Loucy (cell line): ENCODE measurements at regions not wholly inside any gene's neighbourhood (a gene's known extent, or its start where the extent isn't known, plus 50 kb on each side); places are given as distances from the start of the nearest gene placed in this dataset.

Experiments used
- H2AFZ ChIP-seq: fragments of 200-600 bp; sonication (generic); 2 replicates; pipeline ENCODE4 v1.6.0; 2016; ENCODE audit warnings: antibody characterized with exemption, mild to moderate bottlenecking, low read length, moderate library complexity
- H3F3A ChIP-seq: fragments of 200-600 bp; 2 replicates; pipeline ENCODE4 v1.6.0; 2016; ENCODE audit warnings: antibody characterized with exemption, low read depth, mild to moderate bottlenecking
- H3K27me3 ChIP-seq: fragments of 200-600 bp; sonication (generic); 2 replicates; pipeline ENCODE4 v1.6.1; 2014; ENCODE audit warnings: low read length, mild to moderate bottlenecking; ENCODE audit not compliant: insufficient read depth, poor library complexity, severe bottlenecking
- H3K36me3 ChIP-seq: fragments of 200-600 bp; sonication (generic); 2 replicates; pipeline ENCODE4 v1.6.1; 2016; ENCODE audit warnings: low read length; ENCODE audit not compliant: insufficient read depth
- H3K4me1 ChIP-seq: fragments of 200-600 bp; sonication (generic); 2 replicates; pipeline ENCODE4 v1.5.1; 2014; ENCODE audit warnings: low read length, mild to moderate bottlenecking; ENCODE audit not compliant: insufficient read depth, poor library complexity, severe bottlenecking
- H3K4me2 ChIP-seq: fragments of 200-600 bp; sonication (generic); 2 replicates; pipeline ENCODE4 v1.6.0; 2014; ENCODE audit warnings: antibody characterized with exemption, low read length, low read depth, mild to moderate bottlenecking; ENCODE audit not compliant: poor library complexity, severe bottlenecking
- H3K4me3 ChIP-seq: fragments of 200-600 bp; sonication (generic); 2 replicates; pipeline ENCODE4 v1.5.1; 2014; ENCODE audit warnings: low read length, mild to moderate bottlenecking, mixed read lengths; ENCODE audit not compliant: poor library complexity, severe bottlenecking
- H3K79me2 ChIP-seq: fragments of 200-600 bp; sonication (generic); 2 replicates; pipeline ENCODE4 v1.6.1; 2014; ENCODE audit warnings: low read length; ENCODE audit not compliant: insufficient read depth
- H3K9ac ChIP-seq: fragments of 200-600 bp; sonication (generic); 2 replicates; pipeline ENCODE4 v1.6.0; 2014; ENCODE audit warnings: mild to moderate bottlenecking, low read depth, low read length, moderate library complexity; ENCODE audit not compliant: poor library complexity, severe bottlenecking
- H3K9me2 ChIP-seq: fragments of 200-600 bp; sonication (generic); replicated peaks from 2 replicates; pipeline ENCODE4 v1.6.1; 2016; ENCODE audit warnings: low read depth, low read length, mixed read lengths
- H3K9me3 ChIP-seq: fragments of 200-600 bp; sonication (generic); 2 replicates; pipeline ENCODE4 v1.6.1; 2014; ENCODE audit warnings: mild to moderate bottlenecking, antibody characterized with exemption, low read length, low read depth; ENCODE audit not compliant: insufficient read depth
- H4K20me1 ChIP-seq: fragments of 200-600 bp; sonication (generic); 2 replicates; pipeline ENCODE4 v1.6.0; 2014; ENCODE audit warnings: antibody characterized with exemption, low read length, mild to moderate bottlenecking; ENCODE audit not compliant: insufficient read depth, poor library complexity, severe bottlenecking
- CTCF ChIP-seq: fragments of 200-600 bp; sonication (generic); conservative IDR thresholded peaks from 2 replicates; pipeline ENCODE4 v1.5.1; 2014; ENCODE audit warnings: mild to moderate bottlenecking, antibody characterized with exemption, low read length
- EZH2phosphoT487 ChIP-seq: fragments of 200-600 bp; IDR thresholded peaks from 2 replicates; pipeline ENCODE4 v1.6.1; 2018; ENCODE audit warnings: antibody characterized with exemption, mild to moderate bottlenecking, moderate library complexity, borderline replicate concordance

- H2AFZ ChIP-seq: no peak overlapping the region
- H3K79me2 ChIP-seq: no peaks in the 10 kb centered on the region
- H3K27me3 ChIP-seq: no peaks in the 10 kb centered on the region
- H3K9me3 ChIP-seq: no peaks in the 10 kb centered on the region
- H3K4me2 ChIP-seq: no peak overlapping the region
- no peak overlapping the region for H3K4me3 ChIP-seq
- H3K36me3 ChIP-seq: no peaks in the 10 kb centered on the region
- TF ChIP-seq CTCF: no peak
- no peak for TF ChIP-seq EZH2phosphoT487
- no peaks in the 10 kb centered on the region for H4K20me1 ChIP-seq
- H3F3A ChIP-seq: no peaks in the 10 kb centered on the region
- H3K4me1 ChIP-seq: no peaks in the 10 kb centered on the region
- no peak overlapping the region for H3K9ac ChIP-seq
- H3K9me2 ChIP-seq: no peaks in the 10 kb centered on the region
Observed at GRCh38 chr15:96565266-96565665, 234.8 kb downstream of the NR2F2 start.

GRCh38 chr15:96574782-96575181 lies 244.3 kb downstream of the NR2F2 start:
- H3F3A ChIP-seq: no peaks in the 10 kb centered on the region
- H3K36me3 ChIP-seq: no peaks in the 10 kb centered on the region
- TF ChIP-seq EZH2phosphoT487 (no peak), CTCF (no peak)
- no peak overlapping the region for H3K9ac ChIP-seq
- H3K4me2 ChIP-seq: no peak overlapping the region
- no peaks in the 10 kb centered on the region for H3K4me1 ChIP-seq
- H2AFZ ChIP-seq: no peak overlapping the region
- no peaks in the 10 kb centered on the region for H3K9me2 ChIP-seq
- no peaks in the 10 kb centered on the region for H3K79me2 ChIP-seq
- H3K9me3 ChIP-seq: no peaks in the 10 kb centered on the region
- H3K27me3 ChIP-seq: no peaks in the 10 kb centered on the region
- H4K20me1 ChIP-seq: no peaks in the 10 kb centered on the region
- H3K4me3 ChIP-seq: no peak overlapping the region

GRCh38 chr15:96576596-96576995 lies 246.1 kb downstream of the NR2F2 start:
- Histone ChIP-seq H3K9me3 (no peaks in the 10 kb centered on the region), H3K9me2 (no peaks in the 10 kb centered on the region), H3K27me3 (no peaks in the 10 kb centered on the region), H3F3A (no peaks in the 10 kb centered on the region), H3K4me3 (no peak overlapping the region), H3K4me2 (no peak overlapping the region), H3K9ac (no peak overlapping the region), H3K79me2 (no peaks in the 10 kb centered on the region), H3K4me1 (no peaks in the 10 kb centered on the region), H2AFZ (no peak overlapping the region), H4K20me1 (no peaks in the 10 kb centered on the region), H3K36me3 (no peaks in the 10 kb centered on the region)
- TF ChIP-seq CTCF: no peak
- no peak for TF ChIP-seq EZH2phosphoT487
